Osteoblast (primary cell): ENCODE measurements at regions not wholly inside any gene's neighbourhood (a gene's known extent, or its start where the extent isn't known, plus 50 kb on each side); places are given as distances from the start of the nearest gene placed in this dataset.
"Not testable (repeated sequence)": the region's sequence is repeated elsewhere in the genome, so short reads cannot be mapped to it uniquely, and the experiment has no call there.

ENCODE experiments used
- DNase-seq: peaks from one replicate; pipeline ENCODE4 v3.0.0; 2011; ENCODE audit warnings: low spot score, mixed read lengths; ENCODE audit not compliant: insufficient read length; ENCODE audit errors: missing footprints
- H2AFZ ChIP-seq: 2 replicates; pipeline ENCODE4 v1.6.0; 2011; ENCODE audit warnings: mild to moderate bottlenecking, low read length
- H3K27ac ChIP-seq: 2 replicates; pipeline ENCODE4 v1.5.1; 2011; ENCODE audit warnings: mild to moderate bottlenecking, low read depth, low read length, moderate library complexity
- H3K27me3 ChIP-seq: 2 replicates; pipeline ENCODE4 v1.6.0; 2012; ENCODE audit warnings: mild to moderate bottlenecking, control low read depth, inconsistent platforms, low read length, moderate library complexity; ENCODE audit not compliant: insufficient read depth
- H3K36me3 ChIP-seq: 2 replicates; pipeline ENCODE4 v1.5.1; 2011; ENCODE audit warnings: mild to moderate bottlenecking, low read length, control low read depth, moderate library complexity; ENCODE audit not compliant: insufficient read depth
- H3K4me1 ChIP-seq: 2 replicates; pipeline ENCODE4 v1.5.1; 2011; ENCODE audit warnings: mild to moderate bottlenecking, low read length, control low read depth, moderate library complexity; ENCODE audit not compliant: insufficient read depth
- H3K4me2 ChIP-seq: 2 replicates; pipeline ENCODE4 v1.6.0; 2011; ENCODE audit warnings: mild to moderate bottlenecking, low read length; ENCODE audit not compliant: insufficient read depth
- H3K4me3 ChIP-seq: fragments of 200-600 bp; sonication (generic); 3 replicates; pipeline ENCODE4 v1.5.1; 2012; ENCODE audit warnings: mild to moderate bottlenecking, low read length, inconsistent platforms; ENCODE audit not compliant: insufficient read depth
- H3K79me2 ChIP-seq: 2 replicates; pipeline ENCODE4 v1.6.0; 2012; ENCODE audit warnings: mild to moderate bottlenecking, low read length, control low read depth, inconsistent platforms; ENCODE audit not compliant: insufficient read depth
- H3K9me3 ChIP-seq: 2 replicates; pipeline ENCODE4 v1.5.1; 2011; ENCODE audit warnings: low read depth, low read length, control low read depth
- H4K20me1 ChIP-seq: 2 replicates; pipeline ENCODE4 v1.6.0; 2012; ENCODE audit warnings: mild to moderate bottlenecking, low read length, control low read depth; ENCODE audit not compliant: insufficient read depth

GRCh38 chr1:805310-805709 lies 118.4 kb upstream of the SAMD11 start:
- not testable (repeated sequence) for DNase-seq, H3K27ac ChIP-seq, H3K4me3 ChIP-seq, H3K4me2 ChIP-seq, H4K20me1 ChIP-seq, H3K4me1 ChIP-seq, H3K27me3 ChIP-seq, H2AFZ ChIP-seq, H3K36me3 ChIP-seq, H3K79me2 ChIP-seq, H3K9me3 ChIP-seq

- not testable (repeated sequence) for H3K79me2 ChIP-seq, H3K4me3 ChIP-seq, H3K27ac ChIP-seq, H3K36me3 ChIP-seq, H3K4me1 ChIP-seq, DNase-seq, H3K27me3 ChIP-seq, H3K4me2 ChIP-seq, H2AFZ ChIP-seq, H3K9me3 ChIP-seq, H4K20me1 ChIP-seq
Measured at GRCh38 chr1:807066-807465, 116.7 kb upstream of the SAMD11 start.

GRCh38 chr1:807699-808390 lies 115.9 kb upstream of the SAMD11 start:
- H3K4me3 ChIP-seq, H3K9me3 ChIP-seq, H3K4me2 ChIP-seq: not testable (repeated sequence)

GRCh38 chr1:810949-811348 lies 112.8 kb upstream of the SAMD11 start:
- H3K4me1 ChIP-seq, H4K20me1 ChIP-seq, H3K27ac ChIP-seq, H3K4me3 ChIP-seq, H3K9me3 ChIP-seq, H3K4me2 ChIP-seq, H3K27me3 ChIP-seq, H3K79me2 ChIP-seq, H3K36me3 ChIP-seq, H2AFZ ChIP-seq, DNase-seq: not testable (repeated sequence)

More at GRCh38 chr1:807699-808390, 115.9 kb upstream of the SAMD11 start:
- H3K4me1 ChIP-seq, H4K20me1 ChIP-seq, DNase-seq, H3K36me3 ChIP-seq, H2AFZ ChIP-seq, H3K27me3 ChIP-seq, H3K79me2 ChIP-seq, H3K27ac ChIP-seq: not testable (repeated sequence)

GRCh38 chr1:812535-813127 lies 111.1 kb upstream of the SAMD11 start:
- not testable (repeated sequence) for H3K9me3 ChIP-seq, H3K36me3 ChIP-seq, H3K4me1 ChIP-seq, DNase-seq, H3K4me2 ChIP-seq, H3K4me3 ChIP-seq, H4K20me1 ChIP-seq, H3K27ac ChIP-seq, H3K79me2 ChIP-seq, H2AFZ ChIP-seq, H3K27me3 ChIP-seq

- DNase-seq, H3K4me2 ChIP-seq, H3K27me3 ChIP-seq, H3K27ac ChIP-seq, H4K20me1 ChIP-seq, H3K9me3 ChIP-seq, H3K36me3 ChIP-seq, H3K4me3 ChIP-seq, H2AFZ ChIP-seq: not testable (repeated sequence)
- Histone ChIP-seq H3K4me1 (peaks cover 10% of the 10 kb centered on the region), H3K79me2 (peaks cover 11% of the 10 kb centered on the region)
Measured at GRCh38 chr1:814543-814942, 109.2 kb upstream of the SAMD11 start.

GRCh38 chr1:815147-815922 lies 108.4 kb upstream of the SAMD11 start:
- DNase-seq, H3K9me3 ChIP-seq, H3K4me3 ChIP-seq, H4K20me1 ChIP-seq, H3K27me3 ChIP-seq, H3K4me2 ChIP-seq, H2AFZ ChIP-seq, H3K36me3 ChIP-seq, H3K27ac ChIP-seq: not testable (repeated sequence)
- Histone ChIP-seq H3K4me1 (peaks cover 10% of the 10 kb centered on the region), H3K79me2 (peaks cover 19% of the 10 kb centered on the region)

GRCh38 chr1:817071-817599 lies 106.6 kb upstream of the SAMD11 start:
- peak overlapping the region; percentile 90 for H3K27ac ChIP-seq
- not testable (repeated sequence) for DNase-seq, H3K36me3 ChIP-seq, H3K27me3 ChIP-seq, H4K20me1 ChIP-seq, H2AFZ ChIP-seq, H3K9me3 ChIP-seq
- H3K4me1 ChIP-seq: peaks cover 10% of the 10 kb centered on the region
- H3K4me2 ChIP-seq: peak overlapping the region; percentile 76
- H3K79me2 ChIP-seq: peaks cover 35% of the 10 kb centered on the region
- peak overlapping the region; percentile 52 for H3K4me3 ChIP-seq
